GM23338 (cell line): ENCODE measurements at regions not wholly inside any gene's neighbourhood (a gene's known extent, or its start where the extent isn't known, plus 50 kb on each side); places are given as distances from the start of the nearest gene placed in this dataset.
A peak's percentile ranks its signal among the peaks of the same experiment; 100 is the strongest.

ENCODE experiments used
- ATAC-seq: fragments of 200-7000 bp; cut with Tn5 transposase; 3 replicates; pipeline ENCODE4 v1.9.1; 2020
- DNase-seq: peaks from one replicate; pipeline ENCODE4 v3.0.0-alpha.2; 2015; ENCODE audit warnings: low spot score
- H2AFZ ChIP-seq: fragments of 200-600 bp; sonication (generic); 2 replicates; pipeline ENCODE4 v1.8.0; 2016; ENCODE audit warnings: antibody characterized with exemption, mild to moderate bottlenecking, moderate library complexity
- H3F3A ChIP-seq: fragments of 200-600 bp; sonication (generic); replicated peaks from 2 replicates; pipeline ENCODE4 v1.8.0; 2017; ENCODE audit warnings: antibody characterized with exemption, mixed run types, low read depth
- H3K27ac ChIP-seq: fragments of 200-600 bp; sonication (generic); 2 replicates; pipeline ENCODE4 v1.6.1; 2016; ENCODE audit warnings: low read depth
- H3K27me3 ChIP-seq: fragments of 200-600 bp; sonication (generic); 2 replicates; pipeline ENCODE4 v1.8.0; 2016; ENCODE audit warnings: mild to moderate bottlenecking, mixed run types, moderate library complexity; ENCODE audit not compliant: insufficient read depth
- H3K36me3 ChIP-seq: fragments of 200-600 bp; sonication (generic); 2 replicates; pipeline ENCODE4 v1.8.0; 2016; ENCODE audit warnings: mild to moderate bottlenecking; ENCODE audit not compliant: insufficient read depth
- H3K4me1 ChIP-seq: fragments of 200-600 bp; sonication (generic); 2 replicates; pipeline ENCODE4 v1.8.0; 2016; ENCODE audit warnings: mild to moderate bottlenecking, moderate library complexity; ENCODE audit not compliant: insufficient read depth
- H3K4me2 ChIP-seq: fragments of 200-600 bp; sonication (generic); 2 replicates; pipeline ENCODE4 v1.7.1; 2017; ENCODE audit warnings: mixed run types
- H3K4me3 ChIP-seq: fragments of 200-600 bp; sonication (generic); 2 replicates; pipeline ENCODE4 v1.6.1; 2016; ENCODE audit warnings: mixed run types
- H3K79me2 ChIP-seq: fragments of 200-600 bp; sonication (generic); replicated peaks from 2 replicates; pipeline ENCODE4 v1.8.0; 2017; ENCODE audit warnings: mild to moderate bottlenecking; ENCODE audit not compliant: insufficient read depth
- H3K9me2 ChIP-seq: fragments of 200-600 bp; sonication (generic); 2 replicates; pipeline ENCODE4 v1.8.0; 2017; ENCODE audit not compliant: insufficient read depth
- H4K20me1 ChIP-seq: fragments of 200-600 bp; sonication (generic); replicated peaks from 2 replicates; pipeline ENCODE4 v1.8.0; 2017; ENCODE audit warnings: mild to moderate bottlenecking; ENCODE audit not compliant: insufficient read depth
- H3K27ac Mint-ChIP-seq: 2 replicates; pipeline ENCODE4 v1.8.0; 2020; ENCODE audit warnings: inconsistent platforms, mild to moderate bottlenecking, moderate library complexity, mixed read lengths
- H3K27me3 Mint-ChIP-seq: 3 replicates; pipeline ENCODE4 v1.8.0; 2022; ENCODE audit warnings: low read depth, mild to moderate bottlenecking, moderate library complexity, mixed read lengths, inconsistent platforms; ENCODE audit not compliant: insufficient read depth, poor library complexity
- H3K36me3 Mint-ChIP-seq: 3 replicates; pipeline ENCODE4 v1.8.0; 2021; ENCODE audit warnings: low read depth, mild to moderate bottlenecking, inconsistent platforms, moderate library complexity, mixed read lengths
- H3K4me1 Mint-ChIP-seq: 3 replicates; pipeline ENCODE4 v1.8.0; 2020; ENCODE audit warnings: mild to moderate bottlenecking, inconsistent platforms, mixed read lengths
- H3K4me3 Mint-ChIP-seq: 3 replicates; pipeline ENCODE4 v1.8.0; 2021; ENCODE audit warnings: moderate library complexity, mild to moderate bottlenecking, inconsistent platforms, mixed read lengths
- H3K9me3 Mint-ChIP-seq: 3 replicates; pipeline ENCODE4 v1.8.0; 2020; ENCODE audit warnings: moderate library complexity, mild to moderate bottlenecking, inconsistent platforms, mixed read lengths
- CREB1 ChIP-seq: fragments of 250-450 bp; sonication (Bioruptor Pico); IDR thresholded peaks from 2 replicates; pipeline ENCODE4 v1.5.0; 2020; ENCODE audit warnings: low read depth, mild to moderate bottlenecking, moderate library complexity
- EZH2 ChIP-seq: fragments of 200-600 bp; sonication (generic); IDR thresholded peaks from one replicate; pipeline ENCODE4 v1.8.0; 2017; ENCODE audit warnings: antibody characterized with exemption, mild to moderate bottlenecking, low read depth; ENCODE audit not compliant: unreplicated experiment
- NANOG ChIP-seq: IDR thresholded peaks from 2 replicates; pipeline ENCODE4 v1.6.1; 2016; ENCODE audit warnings: antibody characterized with exemption, borderline replicate concordance
- STAT1 ChIP-seq: IDR thresholded peaks from one replicate; pipeline ENCODE4 v1.6.1; 2016; ENCODE audit warnings: antibody characterized with exemption; ENCODE audit not compliant: unreplicated experiment
- ZNF331 ChIP-seq: fragments of 250-450 bp; sonication (Bioruptor Pico); IDR thresholded peaks from 2 replicates; pipeline ENCODE4 v1.5.0; 2020; ENCODE audit warnings: low read depth, mild to moderate bottlenecking, moderate library complexity
- ZNF462 ChIP-seq: fragments of 250-450 bp; sonication (Bioruptor Pico); IDR thresholded peaks from 2 replicates; pipeline ENCODE4 v1.5.0; 2020; ENCODE audit warnings: mild to moderate bottlenecking, moderate library complexity

GRCh38 chr5:62042007-62042406 lies 264.0 kb upstream of the KIF2A start (continued):
- TF ChIP-seq CREB1 (CRISPR knock-in tag), result no peak

- Mint-ChIP-seq H3K4me1 (peaks cover 44% of the 10 kb centered on the region), H3K36me3 (peaks cover 7% of the 10 kb centered on the region; the same call in 1 of the 3 replicates), H3K27ac (peak overlapping the region; percentile 46), H3K9me3 (peaks cover 12% of the 10 kb centered on the region; the same call in 2 of the 3 replicates), H3K27me3 (peaks cover 11% of the 10 kb centered on the region), H3K4me3 (peak overlapping the region; percentile 52)
- Histone ChIP-seq H3K4me3 (peak overlapping the region; percentile 23), H2AFZ (no peak overlapping the region), H3K36me3 (no peaks in the 10 kb centered on the region), H3K9me2 (no peaks in the 10 kb centered on the region), H3K79me2 (no peaks in the 10 kb centered on the region), H3K4me2 (peak overlapping the region; percentile 50), H3K4me1 (peaks cover 36% of the 10 kb centered on the region), H3F3A (no peaks in the 10 kb centered on the region), H4K20me1 (no peaks in the 10 kb centered on the region), H3K27ac (peak overlapping the region; percentile 61), H3K27me3 (peaks cover 8% of the 10 kb centered on the region; the same call in 1 of the 2 replicates)
- TF ChIP-seq ZNF331 (CRISPR knock-in tag), result 0 out of 2 replicates have a peak, but pooled peaks have one; percentile 3
- peak; percentile 36; the same call in 1 of the 2 replicates for TF ChIP-seq CREB1 (CRISPR knock-in tag)
- peak; percentile 99 for TF ChIP-seq NANOG
- TF ChIP-seq EZH2, result no peak
- no peak for TF ChIP-seq STAT1
- TF ChIP-seq ZNF462 (CRISPR knock-in tag), result 0 out of 2 replicates have a peak, but pooled peaks have one; percentile 67
- ATAC-seq (peak; percentile 95), DNase-seq (peak; percentile 82)
Measured at GRCh38 chr5:62043289-62044280, 262.4 kb upstream of the KIF2A start.
